ENCODE measurements at regions not wholly inside any gene's neighbourhood (a gene's known extent, or its start where the extent isn't known, plus 50 kb on each side); places are given as distances from the start of the nearest gene placed in this dataset.

- no peak for DNase-seq (ENCODE audit: low spot score)
Measured at GRCh38 chr16:50916040-50916439, 174.2 kb downstream of the CYLD start.

GRCh38 chr16:50915120-50915519, 173.2 kb downstream of the CYLD start:
- no peak for DNase-seq (ENCODE audit: low spot score)

- DNase-seq (ENCODE audit: low spot score): no peak
Measured at GRCh38 chr16:50910736-50911100, 168.8 kb downstream of the CYLD start.

DNA sequence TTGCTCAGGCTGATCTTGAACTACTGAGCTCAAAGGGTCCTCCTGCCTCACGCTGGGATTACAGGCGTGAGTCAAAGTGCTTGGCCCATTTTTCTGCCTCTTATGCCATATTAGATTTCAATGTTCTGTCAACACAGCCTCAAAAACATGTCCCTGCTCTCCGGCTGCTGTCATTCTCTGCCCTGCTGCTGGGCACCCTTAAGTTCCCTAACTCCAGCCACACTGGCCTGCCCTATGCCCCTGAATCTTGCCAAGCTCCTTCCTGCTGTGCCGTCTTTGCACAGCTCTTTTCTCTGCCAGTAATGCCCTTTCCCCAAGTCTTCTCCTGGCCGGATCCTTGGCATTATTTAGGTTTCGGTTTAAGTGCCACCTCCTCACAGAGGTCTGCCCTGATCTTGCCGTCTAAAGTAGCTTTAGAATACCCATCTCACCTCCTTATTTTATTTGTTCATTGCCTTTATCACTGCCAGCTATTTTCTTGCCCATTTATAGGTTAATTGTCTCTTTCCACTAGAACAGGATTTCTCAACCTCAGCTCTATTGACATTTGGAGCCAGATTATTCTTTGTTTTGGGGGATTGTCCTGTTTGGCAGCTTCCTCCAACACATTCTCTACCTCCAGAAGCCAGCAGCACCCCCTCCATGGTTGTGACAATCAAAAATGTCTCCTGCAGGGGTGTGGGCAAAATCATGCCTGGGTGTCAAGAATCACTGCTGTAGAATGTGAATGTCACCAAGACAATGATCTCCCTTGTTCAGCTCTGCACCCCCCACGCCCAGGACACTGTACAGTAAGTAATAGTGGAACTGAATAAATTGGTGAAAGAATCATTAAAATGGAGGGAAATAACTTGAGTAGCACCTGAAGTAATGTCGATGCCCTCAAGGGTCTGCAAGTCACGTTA, 168.2 kb downstream of the CYLD start:
- DNase-seq (ENCODE audit: low spot score): no peak

DNA sequence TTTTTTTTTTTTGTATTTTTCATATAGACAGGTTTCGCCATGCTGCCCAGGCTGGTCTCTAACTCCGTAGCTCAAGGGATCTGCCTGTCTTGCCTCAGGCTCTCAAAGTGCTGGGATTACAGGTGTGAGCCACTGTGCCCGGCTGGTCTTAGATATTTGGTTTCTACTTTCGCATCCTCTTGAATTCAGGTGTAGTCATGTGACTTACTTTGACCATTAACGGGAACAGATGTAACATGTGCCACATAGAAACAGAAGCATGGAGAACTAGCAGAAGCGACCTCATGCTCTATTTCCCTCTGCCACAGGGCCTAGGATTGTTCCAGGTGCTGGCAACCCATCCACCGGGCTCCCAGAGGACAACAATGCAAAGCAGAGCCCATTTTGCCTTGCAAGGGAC, 166.6 kb downstream of the CYLD start:
- DNase-seq (ENCODE audit: low spot score): no peak

GRCh38 chr16:50906454-50906853, 164.6 kb downstream of the CYLD start:
- DNase-seq (ENCODE audit: low spot score): no peak

- DNase-seq (ENCODE audit: low spot score): no peak
Measured at GRCh38 chr16:50902457-50902856, 160.6 kb downstream of the CYLD start.

GRCh38 chr16:50901062-50901461, 159.2 kb downstream of the CYLD start:
- DNase-seq (ENCODE audit: low spot score): no peak

DNA sequence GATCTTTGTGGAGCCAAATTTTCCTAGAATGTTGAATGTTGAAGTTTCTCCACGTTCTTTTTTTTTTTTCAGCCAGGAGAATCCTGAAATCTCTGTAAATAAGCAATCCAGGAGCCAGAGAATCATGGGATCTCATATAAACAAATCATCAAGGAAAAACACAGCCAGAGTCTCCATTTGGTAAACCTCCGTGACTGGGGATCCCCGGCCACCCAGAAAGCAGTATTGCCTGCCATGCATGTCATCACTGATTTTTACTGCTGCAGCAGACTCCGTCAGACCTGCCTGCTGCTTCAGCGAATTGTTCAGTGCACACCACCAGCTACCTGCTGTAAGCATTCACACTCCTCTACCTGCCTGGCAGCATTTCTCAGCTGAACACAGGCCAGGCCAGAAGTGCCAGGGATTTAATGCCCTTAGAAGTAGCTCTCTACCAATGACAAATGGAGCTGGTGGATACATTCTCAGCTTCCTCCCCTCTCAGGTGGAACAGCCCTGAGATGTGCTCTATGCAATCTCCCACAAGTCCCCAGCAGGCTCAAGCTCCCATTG, 158.6 kb downstream of the CYLD start:
- DNase-seq (ENCODE audit: low spot score): no peak

- DNase-seq (ENCODE audit: low spot score): no peak
Measured at GRCh38 chr16:50899951-50900350, 158.1 kb downstream of the CYLD start.

- DNase-seq (ENCODE audit: low spot score): no peak
Measured at GRCh38 chr16:50889746-50890145, 147.9 kb downstream of the CYLD start.

GRCh38 chr16:50889276-50889675, 147.4 kb downstream of the CYLD start:
- DNase-seq (ENCODE audit: low spot score): no peak

- DNase-seq (ENCODE audit: low spot score): no peak
Measured at GRCh38 chr16:50888486-50889261, 146.8 kb downstream of the CYLD start.

DNA sequence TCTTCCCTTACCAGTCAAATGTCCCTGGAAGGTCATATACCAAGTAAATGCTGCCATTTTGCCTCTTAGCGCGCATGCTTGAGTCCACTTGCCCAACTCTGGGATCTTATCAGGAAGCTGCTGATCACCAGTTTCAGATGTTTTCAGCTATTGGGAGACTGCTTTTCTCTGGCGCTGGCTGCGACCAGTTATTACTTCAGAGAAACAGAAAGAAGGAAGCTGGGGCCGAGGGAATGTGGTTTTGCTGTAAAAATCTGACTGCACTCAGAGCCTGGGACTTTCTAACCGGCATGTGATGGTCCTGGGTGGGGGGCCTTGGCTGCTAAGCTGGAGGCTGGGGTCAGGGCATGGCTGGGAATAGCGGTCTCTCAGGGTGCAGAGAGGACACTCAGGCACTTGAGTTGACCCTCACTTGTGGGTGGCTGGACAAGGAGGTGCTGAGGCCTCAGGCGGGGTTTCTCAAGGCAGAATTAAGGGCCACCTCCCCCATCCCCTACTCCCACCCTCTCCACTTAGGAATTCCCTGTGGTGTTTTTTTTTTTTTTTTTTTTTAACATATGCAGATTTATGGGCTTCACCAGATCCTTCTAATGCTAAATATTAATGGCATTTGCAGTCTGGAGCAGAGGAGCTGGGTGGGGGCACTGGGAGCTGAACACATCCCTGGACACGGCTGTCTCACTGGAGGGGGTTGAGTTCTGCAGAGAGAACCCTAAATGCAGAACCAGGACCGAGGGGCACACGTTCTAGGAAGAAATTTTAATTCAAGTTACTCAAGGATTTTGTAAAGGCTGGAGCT, 145.8 kb downstream of the CYLD start:
- no peak for DNase-seq (ENCODE audit: low spot score)

- DNase-seq (ENCODE audit: low spot score): no peak
Measured at GRCh38 chr16:50884066-50884860, 142.4 kb downstream of the CYLD start.

- no peak for DNase-seq (ENCODE audit: low spot score)
Measured at GRCh38 chr16:50881956-50882355, 140.1 kb downstream of the CYLD start.

DNA sequence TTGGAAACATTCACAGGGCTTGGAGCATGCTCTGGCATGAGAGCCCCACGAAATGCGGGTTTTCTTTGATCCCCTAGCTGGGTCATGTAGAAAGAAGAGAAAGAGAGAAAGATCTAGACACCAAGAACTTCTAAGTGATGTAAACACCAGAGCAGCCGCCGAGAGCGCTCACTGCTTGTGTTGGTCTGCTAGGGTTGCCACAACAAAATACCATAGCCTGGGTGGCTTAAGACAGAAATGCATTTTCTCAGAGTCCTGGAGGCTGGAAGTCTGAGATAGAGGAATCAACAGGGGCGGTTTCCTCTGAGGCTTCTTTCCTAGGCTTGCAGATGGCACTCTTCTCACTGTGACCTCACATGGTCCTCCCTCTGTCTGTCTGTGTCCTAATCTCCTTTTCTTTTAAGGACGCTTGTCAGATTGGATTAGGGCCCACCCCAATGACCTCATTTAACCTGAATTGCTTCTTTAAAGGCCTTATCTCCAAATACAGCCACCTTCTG, 139.5 kb downstream of the CYLD start:
- no peak for DNase-seq (ENCODE audit: low spot score)

DNA sequence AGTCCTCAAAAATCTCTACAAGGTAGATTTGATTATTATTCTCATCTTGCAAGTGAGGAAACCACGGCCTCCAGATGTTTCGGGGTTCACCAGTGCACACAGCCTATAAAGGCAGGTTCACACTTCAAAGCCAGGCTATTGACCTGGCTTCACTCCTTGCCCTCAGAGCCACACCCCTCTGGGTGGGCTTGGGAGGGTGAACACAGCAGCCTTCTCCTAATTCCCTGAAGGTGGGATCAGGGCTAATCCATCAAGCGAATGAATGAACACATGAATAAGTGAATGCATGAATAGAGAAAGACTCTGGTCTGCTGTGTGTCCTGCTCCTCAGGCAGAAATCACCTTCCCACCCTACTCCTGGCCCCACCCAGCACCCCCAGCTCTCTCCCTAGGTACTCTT, 139.0 kb downstream of the CYLD start:
- DNase-seq (ENCODE audit: low spot score): no peak

- no peak for DNase-seq (ENCODE audit: low spot score)
Measured at GRCh38 chr16:50879873-50880695, 138.2 kb downstream of the CYLD start.

- no peak for DNase-seq (ENCODE audit: low spot score)
Measured at GRCh38 chr16:50878966-50879615, 137.2 kb downstream of the CYLD start.
